NB4 (cell line): ENCODE measurements at regions not wholly inside any gene's neighbourhood (a gene's known extent, or its start where the extent isn't known, plus 50 kb on each side); places are given as distances from the start of the nearest gene placed in this dataset.

ENCODE experiments used
- POLR2A ChIP-seq: IDR thresholded peaks from 2 replicates; pipeline ENCODE4 v1.6.1; 2011; ENCODE audit warnings: mild to moderate bottlenecking; ENCODE audit not compliant: insufficient read length; ENCODE audit errors: extremely low read depth
- TF ChIP-seq, protein P1 (sequence below): IDR thresholded peaks from one replicate; pipeline ENCODE4 v1.5.1; 2012; ENCODE audit warnings: low read depth, low read length

- TF ChIP-seq, protein P1, sequence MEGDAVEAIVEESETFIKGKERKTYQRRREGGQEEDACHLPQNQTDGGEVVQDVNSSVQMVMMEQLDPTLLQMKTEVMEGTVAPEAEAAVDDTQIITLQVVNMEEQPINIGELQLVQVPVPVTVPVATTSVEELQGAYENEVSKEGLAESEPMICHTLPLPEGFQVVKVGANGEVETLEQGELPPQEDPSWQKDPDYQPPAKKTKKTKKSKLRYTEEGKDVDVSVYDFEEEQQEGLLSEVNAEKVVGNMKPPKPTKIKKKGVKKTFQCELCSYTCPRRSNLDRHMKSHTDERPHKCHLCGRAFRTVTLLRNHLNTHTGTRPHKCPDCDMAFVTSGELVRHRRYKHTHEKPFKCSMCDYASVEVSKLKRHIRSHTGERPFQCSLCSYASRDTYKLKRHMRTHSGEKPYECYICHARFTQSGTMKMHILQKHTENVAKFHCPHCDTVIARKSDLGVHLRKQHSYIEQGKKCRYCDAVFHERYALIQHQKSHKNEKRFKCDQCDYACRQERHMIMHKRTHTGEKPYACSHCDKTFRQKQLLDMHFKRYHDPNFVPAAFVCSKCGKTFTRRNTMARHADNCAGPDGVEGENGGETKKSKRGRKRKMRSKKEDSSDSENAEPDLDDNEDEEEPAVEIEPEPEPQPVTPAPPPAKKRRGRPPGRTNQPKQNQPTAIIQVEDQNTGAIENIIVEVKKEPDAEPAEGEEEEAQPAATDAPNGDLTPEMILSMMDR, result no peak
- no peak for TF ChIP-seq POLR2A
These were observed 259.1 kb downstream of the HACE1 start for GRCh38 chr6:104600639-104600931.
